ENCODE measurements at regions not wholly inside any gene's neighbourhood (a gene's known extent, or its start where the extent isn't known, plus 50 kb on each side); places are given as distances from the start of the nearest gene placed in this dataset.

GRCh38 chr10:10596256-10596655 lies 421.4 kb upstream of the CELF2 start:
- DNase-seq (ENCODE audit: extremely low spot score, insufficient read length, low read depth) = no peak

GRCh38 chr10:10598297-10598696 lies 419.4 kb upstream of the CELF2 start:
- DNase-seq (ENCODE audit: extremely low spot score, insufficient read length, low read depth) (no peak), FAIRE-seq (no peak)

More at GRCh38 chr10:10596256-10596655, 421.4 kb upstream of the CELF2 start:
- FAIRE-seq = no peak

GRCh38 chr10:10600004-10600403 lies 417.7 kb upstream of the CELF2 start:
- no peak for FAIRE-seq
- DNase-seq (ENCODE audit: extremely low spot score, insufficient read length, low read depth) = no peak

GRCh38 chr10:10605551-10606081 lies 412.1 kb upstream of the CELF2 start:
- no peak for DNase-seq (ENCODE audit: extremely low spot score, insufficient read length, low read depth)
- no peak for FAIRE-seq

- DNase-seq (ENCODE audit: extremely low spot score, insufficient read length, low read depth) = no peak
- FAIRE-seq = no peak
Observed at GRCh38 chr10:10609379-10609955, 408.2 kb upstream of the CELF2 start.

GRCh38 chr10:10610171-10610570 lies 407.5 kb upstream of the CELF2 start:
- DNase-seq (ENCODE audit: extremely low spot score, insufficient read length, low read depth) = no peak
- FAIRE-seq = no peak

- DNase-seq (ENCODE audit: extremely low spot score, insufficient read length, low read depth) (no peak), FAIRE-seq (no peak)
Observed at GRCh38 chr10:10612151-10612550, 405.5 kb upstream of the CELF2 start.

GRCh38 chr10:10613656-10614244 lies 403.9 kb upstream of the CELF2 start:
- no peak for FAIRE-seq
- no peak for DNase-seq (ENCODE audit: extremely low spot score, insufficient read length, low read depth)

- FAIRE-seq = no peak
Observed at GRCh38 chr10:10617686-10618085, 400.0 kb upstream of the CELF2 start.

GRCh38 chr10:10618139-10618538 lies 399.5 kb upstream of the CELF2 start:
- no peak for FAIRE-seq
- no peak for DNase-seq (ENCODE audit: extremely low spot score, insufficient read length, low read depth)

More at GRCh38 chr10:10617686-10618085, 400.0 kb upstream of the CELF2 start:
- no peak for DNase-seq (ENCODE audit: extremely low spot score, insufficient read length, low read depth)

- DNase-seq (ENCODE audit: extremely low spot score, insufficient read length, low read depth) = no peak
- no peak for FAIRE-seq
Observed at GRCh38 chr10:10623958-10624566, 393.6 kb upstream of the CELF2 start.

- no peak for DNase-seq (ENCODE audit: extremely low spot score, insufficient read length, low read depth)
- no peak for FAIRE-seq
Observed at GRCh38 chr10:10624567-10624962, 393.1 kb upstream of the CELF2 start.

- FAIRE-seq = no peak
Observed at GRCh38 chr10:10625491-10625890, 392.2 kb upstream of the CELF2 start.

GRCh38 chr10:10626734-10627133 lies 390.9 kb upstream of the CELF2 start:
- FAIRE-seq (no peak), DNase-seq (ENCODE audit: extremely low spot score, insufficient read length, low read depth) (no peak)

More at GRCh38 chr10:10625491-10625890, 392.2 kb upstream of the CELF2 start:
- DNase-seq (ENCODE audit: extremely low spot score, insufficient read length, low read depth) = no peak

- DNase-seq (ENCODE audit: extremely low spot score, insufficient read length, low read depth) (no peak), FAIRE-seq (no peak)
Observed at GRCh38 chr10:10627414-10627813, 390.3 kb upstream of the CELF2 start.

GRCh38 chr10:10629512-10629911 lies 388.2 kb upstream of the CELF2 start:
- FAIRE-seq (no peak), DNase-seq (ENCODE audit: extremely low spot score, insufficient read length, low read depth) (no peak)

- FAIRE-seq = no peak
- DNase-seq (ENCODE audit: extremely low spot score, insufficient read length, low read depth) = no peak
Observed at GRCh38 chr10:10630281-10630680, 387.4 kb upstream of the CELF2 start.

- FAIRE-seq (no peak), DNase-seq (ENCODE audit: extremely low spot score, insufficient read length, low read depth) (no peak)
Observed at GRCh38 chr10:10630782-10631181, 386.9 kb upstream of the CELF2 start.

- DNase-seq (ENCODE audit: extremely low spot score, insufficient read length, low read depth) = no peak
- no peak for FAIRE-seq
Observed at GRCh38 chr10:10642189-10642588, 375.5 kb upstream of the CELF2 start.

- FAIRE-seq (no peak), DNase-seq (ENCODE audit: extremely low spot score, insufficient read length, low read depth) (no peak)
Observed at GRCh38 chr10:10642751-10643150, 374.9 kb upstream of the CELF2 start.

GRCh38 chr10:10644008-10644646 lies 373.5 kb upstream of the CELF2 start:
- FAIRE-seq (no peak), DNase-seq (ENCODE audit: extremely low spot score, insufficient read length, low read depth) (no peak)

Data from GM18507 (cell line).